OCI-LY3 (cell line): ENCODE measurements at regions not wholly inside any gene's neighbourhood (a gene's known extent, or its start where the extent isn't known, plus 50 kb on each side); places are given as distances from the start of the nearest gene placed in this dataset.
A peak's percentile ranks its signal among the peaks of the same experiment; 100 is the strongest.

Source experiments
- H2AFZ ChIP-seq: fragments of 200-600, 300-600 bp; shearing (Covaris generic); 2 replicates; pipeline ENCODE4 v1.6.0; 2014; ENCODE audit warnings: antibody characterized with exemption, low read depth, low read length
- H3K27ac ChIP-seq: fragments of 200-600, 300-600 bp; sonication (generic); 2 replicates; pipeline ENCODE4 v1.5.1; 2014; ENCODE audit warnings: mild to moderate bottlenecking, low read length, moderate library complexity, mixed read lengths
- H3K27me3 ChIP-seq: fragments of 200-600, 300-600 bp; sonication (generic); 2 replicates; pipeline ENCODE4 v1.6.1; 2014; ENCODE audit warnings: low read depth, low read length, mixed read lengths
- H3K36me3 ChIP-seq: fragments of 200-600, 300-600 bp; sonication (generic); replicated peaks from 2 replicates; pipeline ENCODE3; 2014; ENCODE audit warnings: low read depth, low read length, mixed read lengths
- H3K4me1 ChIP-seq: fragments of 300-600, 200-600 bp; sonication (generic); 2 replicates; pipeline ENCODE4 v1.6.1; 2014; ENCODE audit warnings: low read length, mixed read lengths
- H3K4me2 ChIP-seq: fragments of 200-600, 300-600 bp; sonication (generic); 2 replicates; pipeline ENCODE4 v1.6.1; 2014; ENCODE audit warnings: low read length, mixed read lengths
- H3K4me3 ChIP-seq: fragments of 300-600, 200-600 bp; sonication (generic); 2 replicates; pipeline ENCODE4 v1.5.1; 2014; ENCODE audit warnings: antibody characterized with exemption, mild to moderate bottlenecking, low read length, moderate library complexity
- H3K79me2 ChIP-seq: fragments of 300-600, 200-600 bp; shearing (Covaris generic); 2 replicates; pipeline ENCODE4 v1.6.1; 2014; ENCODE audit warnings: mild to moderate bottlenecking, low read length, mixed read lengths
- H3K9ac ChIP-seq: fragments of 300-600, 200-600 bp; shearing (Covaris generic); 2 replicates; pipeline ENCODE4 v1.6.0; 2014; ENCODE audit warnings: mild to moderate bottlenecking, low read length, moderate library complexity
- H3K9me3 ChIP-seq: fragments of 200-600, 300-600 bp; shearing (Covaris generic); 2 replicates; pipeline ENCODE4 v1.6.1; 2014; ENCODE audit warnings: low read length, mixed read lengths; ENCODE audit not compliant: insufficient read depth
- H4K20me1 ChIP-seq: fragments of 200-600, 300-600 bp; sonication (generic); 2 replicates; pipeline ENCODE4 v1.6.1; 2016; ENCODE audit warnings: low read length, mixed read lengths; ENCODE audit not compliant: insufficient read depth
- EZH2phosphoT487 ChIP-seq: fragments of 200-600 bp; shearing (Covaris generic); IDR thresholded peaks from 2 replicates; pipeline ENCODE4 v1.6.1; 2018; ENCODE audit warnings: antibody characterized with exemption, mixed run types, low read depth
- TF ChIP-seq, protein P1 (sequence below): fragments of 200-600, 300-600 bp; sonication (generic); IDR thresholded peaks from 2 replicates; pipeline ENCODE4 v1.5.1; 2014; ENCODE audit warnings: antibody characterized with exemption, low read length, low read depth

DNA sequence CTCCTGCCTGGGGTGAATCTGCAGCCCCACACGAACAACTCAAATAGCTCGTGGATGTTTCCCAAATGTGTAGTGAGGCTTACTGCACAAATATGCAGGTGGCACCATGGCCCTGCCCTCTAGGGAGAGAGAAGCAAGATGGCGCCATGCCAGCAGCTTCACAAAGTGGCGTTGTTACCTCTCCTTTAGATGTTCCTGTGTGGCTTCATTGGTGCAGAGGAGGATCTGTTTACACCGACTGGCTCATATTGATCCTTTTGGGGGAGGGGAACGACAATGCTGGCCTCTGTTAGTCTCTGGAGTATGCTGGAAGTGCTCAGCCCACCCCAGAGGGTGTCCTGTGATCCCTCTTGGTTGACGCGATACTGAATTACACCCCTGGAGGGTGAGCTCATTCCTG is 99.5 kb upstream of the GATA6 start:
- Histone ChIP-seq H3K36me3 (no peaks in the 10 kb centered on the region), H3K79me2 (no peaks in the 10 kb centered on the region), H3K9me3 (no peaks in the 10 kb centered on the region), H3K27me3 (no peaks in the 10 kb centered on the region), H3K9ac (no peak overlapping the region), H4K20me1 (no peaks in the 10 kb centered on the region), H3K4me3 (no peak overlapping the region), H3K4me2 (no peak overlapping the region), H3K4me1 (peaks cover 4% of the 10 kb centered on the region), H3K27ac (no peak overlapping the region), H2AFZ (no peak overlapping the region)
- no peak for TF ChIP-seq EZH2phosphoT487
- TF ChIP-seq, protein P1, sequence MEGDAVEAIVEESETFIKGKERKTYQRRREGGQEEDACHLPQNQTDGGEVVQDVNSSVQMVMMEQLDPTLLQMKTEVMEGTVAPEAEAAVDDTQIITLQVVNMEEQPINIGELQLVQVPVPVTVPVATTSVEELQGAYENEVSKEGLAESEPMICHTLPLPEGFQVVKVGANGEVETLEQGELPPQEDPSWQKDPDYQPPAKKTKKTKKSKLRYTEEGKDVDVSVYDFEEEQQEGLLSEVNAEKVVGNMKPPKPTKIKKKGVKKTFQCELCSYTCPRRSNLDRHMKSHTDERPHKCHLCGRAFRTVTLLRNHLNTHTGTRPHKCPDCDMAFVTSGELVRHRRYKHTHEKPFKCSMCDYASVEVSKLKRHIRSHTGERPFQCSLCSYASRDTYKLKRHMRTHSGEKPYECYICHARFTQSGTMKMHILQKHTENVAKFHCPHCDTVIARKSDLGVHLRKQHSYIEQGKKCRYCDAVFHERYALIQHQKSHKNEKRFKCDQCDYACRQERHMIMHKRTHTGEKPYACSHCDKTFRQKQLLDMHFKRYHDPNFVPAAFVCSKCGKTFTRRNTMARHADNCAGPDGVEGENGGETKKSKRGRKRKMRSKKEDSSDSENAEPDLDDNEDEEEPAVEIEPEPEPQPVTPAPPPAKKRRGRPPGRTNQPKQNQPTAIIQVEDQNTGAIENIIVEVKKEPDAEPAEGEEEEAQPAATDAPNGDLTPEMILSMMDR, result no peak

DNA sequence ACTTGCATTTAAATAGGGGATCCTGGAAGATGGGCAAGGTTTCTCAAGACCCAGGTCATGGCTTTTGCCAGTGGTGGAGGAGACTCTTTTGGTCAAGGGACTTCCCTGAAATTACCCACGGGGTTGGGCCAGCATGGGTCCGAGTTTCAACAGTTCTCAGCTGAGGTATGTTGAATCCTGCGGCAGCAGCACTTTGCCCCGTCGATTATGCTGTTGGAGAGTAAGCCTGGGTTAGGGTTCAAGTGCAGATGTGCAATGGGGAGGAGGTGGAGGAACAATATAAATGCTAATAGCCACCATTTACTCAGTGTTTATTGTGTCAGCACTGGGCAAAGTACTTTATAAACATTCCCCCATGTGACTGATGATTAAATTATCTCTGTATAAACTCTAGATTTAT is 96.0 kb upstream of the GATA6 start:
- no peaks in the 10 kb centered on the region for H3K79me2 ChIP-seq
- no peak overlapping the region for H3K4me2 ChIP-seq
- no peaks in the 10 kb centered on the region for H3K36me3 ChIP-seq
- H3K27me3 ChIP-seq, result no peaks in the 10 kb centered on the region
- H3K9ac ChIP-seq, result no peak overlapping the region
- no peak overlapping the region for H2AFZ ChIP-seq
- H3K27ac ChIP-seq, result no peak overlapping the region
- no peaks in the 10 kb centered on the region for H4K20me1 ChIP-seq
- H3K4me1 ChIP-seq, result peaks cover 4% of the 10 kb centered on the region
- H3K9me3 ChIP-seq, result no peaks in the 10 kb centered on the region
- no peak overlapping the region for H3K4me3 ChIP-seq
- TF ChIP-seq, protein P1, result no peak
- no peak for TF ChIP-seq EZH2phosphoT487

DNA sequence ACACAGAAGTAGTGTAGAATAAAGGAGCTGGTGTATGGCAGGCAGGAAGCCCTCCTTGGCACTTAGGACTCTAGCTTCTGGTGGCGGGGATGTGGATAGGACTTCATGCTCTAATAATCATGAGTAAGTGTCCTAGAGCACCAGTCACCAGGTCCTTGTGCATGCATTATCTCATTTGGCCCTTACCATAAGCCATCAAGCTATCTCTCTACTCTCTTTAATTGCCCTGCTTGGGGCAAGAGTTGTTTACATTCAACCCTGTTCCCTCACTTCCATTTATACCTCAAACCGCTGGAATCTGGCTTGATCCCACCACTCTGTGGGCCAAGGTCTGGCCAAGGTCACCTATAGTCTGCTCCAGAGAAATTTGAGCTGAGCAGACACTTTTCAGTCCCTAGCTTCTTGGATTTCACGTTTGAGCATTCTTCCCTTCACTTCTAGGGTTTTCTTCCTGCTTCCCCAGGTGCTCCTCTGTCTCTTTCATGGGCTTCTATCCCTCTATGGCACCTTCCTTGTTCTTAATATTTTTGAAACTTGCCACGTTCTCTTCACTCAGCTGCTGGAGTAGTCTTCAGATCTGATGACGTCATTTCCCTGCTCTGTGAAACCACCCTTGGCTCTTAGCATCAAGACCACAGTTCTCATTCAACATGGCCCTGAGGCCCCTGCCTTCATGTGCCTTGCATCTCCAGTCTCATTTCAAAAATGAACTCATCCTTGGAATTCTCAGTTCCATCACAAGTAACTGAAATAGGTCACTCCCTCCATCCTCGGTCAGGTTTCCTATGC is 94.9 kb upstream of the GATA6 start:
- TF ChIP-seq, protein P1, result no peak
- TF ChIP-seq EZH2phosphoT487, result no peak
- Histone ChIP-seq H3K79me2 (no peaks in the 10 kb centered on the region), H3K27me3 (no peaks in the 10 kb centered on the region), H3K4me2 (no peak overlapping the region), H3K9ac (no peak overlapping the region), H3K4me3 (no peak overlapping the region), H3K36me3 (no peaks in the 10 kb centered on the region), H3K9me3 (no peaks in the 10 kb centered on the region), H4K20me1 (no peaks in the 10 kb centered on the region), H3K27ac (no peak overlapping the region), H3K4me1 (peaks cover 4% of the 10 kb centered on the region), H2AFZ (peak overlapping the region; percentile 20; the same call in 1 of the 2 replicates)

DNA sequence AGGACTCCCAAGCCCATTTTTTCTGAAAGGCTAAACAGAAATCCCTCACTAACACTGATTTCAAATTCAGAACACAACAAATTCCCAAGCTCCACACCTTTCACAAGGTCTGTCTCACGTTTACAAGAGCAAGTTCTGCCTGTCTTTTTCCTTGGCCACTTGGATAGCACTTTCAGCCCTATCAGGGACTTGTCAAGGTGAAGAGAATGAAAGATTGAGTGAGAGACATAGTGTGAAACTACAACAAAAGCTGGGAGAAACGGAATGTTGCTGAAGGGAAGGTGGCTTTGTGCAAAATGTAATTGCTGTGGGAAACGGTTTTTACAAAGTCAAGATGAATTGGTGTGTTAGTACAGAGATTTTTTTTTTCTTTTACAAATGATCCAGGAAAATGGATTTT is 89.4 kb upstream of the GATA6 start:
- no peak overlapping the region for H3K27ac ChIP-seq
- no peaks in the 10 kb centered on the region for H3K79me2 ChIP-seq
- H2AFZ ChIP-seq, result no peak overlapping the region
- H3K9me3 ChIP-seq, result no peaks in the 10 kb centered on the region
- H4K20me1 ChIP-seq, result no peaks in the 10 kb centered on the region
- no peak overlapping the region for H3K9ac ChIP-seq
- H3K36me3 ChIP-seq, result no peaks in the 10 kb centered on the region
- H3K4me2 ChIP-seq, result no peak overlapping the region
- no peak for TF ChIP-seq EZH2phosphoT487
- TF ChIP-seq, protein P1, result no peak
- H3K4me3 ChIP-seq, result no peak overlapping the region
- H3K27me3 ChIP-seq, result no peaks in the 10 kb centered on the region
- H3K4me1 ChIP-seq, result no peaks in the 10 kb centered on the region
